HG03342 (cell line): ENCODE measurements at regions not wholly inside any gene's neighbourhood (a gene's known extent, or its start where the extent isn't known, plus 50 kb on each side); places are given as distances from the start of the nearest gene placed in this dataset.
"Not testable (repeated sequence)": the region's sequence is repeated elsewhere in the genome, so short reads cannot be mapped to it uniquely, and the experiment has no call there.

ENCODE experiments used
- ATAC-seq: cut with Tn5 transposase; IDR thresholded peaks from one replicate; pipeline ENCODE4 v1.9.1; 2021; ENCODE audit warnings: mild to moderate bottlenecking, moderate library complexity; ENCODE audit not compliant: unreplicated experiment

DNA sequence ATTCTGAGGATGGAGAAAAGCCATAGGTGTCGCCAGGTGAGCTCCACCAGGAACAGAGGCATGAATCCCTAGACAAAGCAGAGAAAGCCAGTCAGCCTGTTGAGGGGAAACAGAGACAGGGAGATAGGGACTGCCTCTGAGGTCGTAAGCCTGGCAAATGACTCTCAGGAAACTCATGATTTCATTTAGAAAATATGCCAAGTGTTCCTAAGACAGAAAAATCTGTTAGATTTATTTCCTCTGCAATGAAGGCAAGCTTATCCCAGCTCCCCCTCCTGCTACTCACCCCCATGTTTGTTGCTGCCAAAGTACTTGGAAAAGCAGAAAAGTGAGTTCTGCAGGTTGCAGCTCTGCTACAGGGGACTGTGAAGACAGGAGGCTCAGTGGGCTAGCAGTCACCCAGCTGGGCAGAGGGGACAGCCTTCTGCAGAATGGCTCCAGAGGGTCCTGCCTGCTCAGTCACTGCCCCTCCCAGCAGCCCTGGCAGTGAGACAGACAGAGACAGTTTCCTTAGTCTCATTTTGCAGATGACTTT, 184.3 kb downstream of the ADRA2A start:
- no peak for ATAC-seq

DNA sequence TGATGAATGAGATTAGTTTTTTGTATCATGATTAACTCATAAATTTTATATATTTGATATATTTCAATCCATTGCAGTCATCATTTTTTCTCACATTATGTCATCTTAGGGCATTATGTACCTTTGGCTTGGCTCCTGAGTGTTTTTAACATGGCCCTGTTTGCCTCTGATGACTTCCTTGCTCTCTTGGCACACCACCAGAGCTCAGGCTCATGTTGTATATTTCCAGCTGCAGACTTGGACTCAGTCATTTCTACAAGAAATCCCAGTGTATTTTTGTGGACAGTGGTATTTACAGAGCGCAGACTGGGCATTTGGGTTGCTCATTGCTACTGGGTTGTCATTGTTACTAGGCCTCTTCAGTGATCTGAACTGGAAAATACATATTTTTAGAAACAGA, 188.5 kb downstream of the ADRA2A start:
- no peak for ATAC-seq

DNA sequence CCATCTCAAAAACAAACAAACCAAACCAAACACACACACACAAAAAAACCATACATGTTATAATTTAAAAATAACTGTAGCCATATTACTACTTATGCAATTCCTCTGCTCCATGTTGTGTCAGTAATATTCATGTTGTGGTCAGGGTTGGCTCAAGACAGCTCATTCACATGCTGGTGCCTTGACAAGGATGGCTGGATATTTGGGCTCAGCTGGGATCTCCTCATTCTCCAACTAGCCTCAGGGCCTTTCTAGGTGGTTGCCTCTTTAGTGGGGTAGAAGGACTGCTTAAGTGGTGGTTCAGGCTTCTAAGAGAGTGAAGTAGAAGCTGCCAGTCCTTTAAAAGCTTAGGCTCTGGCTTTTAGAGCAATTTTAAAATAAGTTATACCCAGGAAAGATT, 189.3 kb downstream of the ADRA2A start:
- no peak for ATAC-seq

DNA sequence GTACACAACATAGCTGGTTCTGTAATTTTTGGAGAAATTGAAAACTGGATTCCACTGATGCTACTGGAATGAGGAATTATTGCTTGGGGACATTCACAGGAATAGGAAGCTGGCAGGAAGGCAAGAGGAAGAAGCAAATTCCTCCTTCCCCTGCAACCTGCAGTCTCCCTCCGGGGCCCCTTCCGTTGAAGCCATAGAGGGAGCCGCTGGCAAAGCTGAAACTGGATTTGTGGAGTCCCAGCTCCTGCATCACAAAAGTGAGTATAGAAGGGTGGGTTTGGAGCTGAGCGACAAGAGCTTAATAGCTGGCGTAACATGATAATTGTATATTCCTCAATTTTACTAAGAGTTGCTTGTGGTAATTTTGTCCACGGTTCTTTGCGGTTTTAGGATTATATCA, 190.8 kb downstream of the ADRA2A start:
- no peak for ATAC-seq

DNA sequence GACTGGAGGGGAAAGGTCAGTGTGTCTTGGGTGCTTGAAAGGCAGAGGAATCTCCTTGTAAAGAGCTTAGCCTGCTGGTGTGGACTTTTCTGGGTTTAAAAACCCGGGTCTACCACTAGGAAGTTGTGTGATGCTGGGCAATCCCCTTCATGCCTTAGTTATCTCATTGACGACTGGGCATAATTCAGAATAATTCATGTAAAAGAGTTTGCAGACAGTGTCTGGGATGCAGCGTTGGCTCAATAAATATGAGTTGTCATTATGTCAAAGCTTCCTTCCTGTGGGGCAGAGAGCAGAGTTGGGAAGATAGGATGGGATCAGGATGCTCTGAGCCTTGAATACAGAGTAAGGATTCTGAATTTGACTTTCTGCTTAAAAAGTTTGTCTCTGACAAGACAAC, 196.4 kb downstream of the ADRA2A start:
- ATAC-seq = no peak

DNA sequence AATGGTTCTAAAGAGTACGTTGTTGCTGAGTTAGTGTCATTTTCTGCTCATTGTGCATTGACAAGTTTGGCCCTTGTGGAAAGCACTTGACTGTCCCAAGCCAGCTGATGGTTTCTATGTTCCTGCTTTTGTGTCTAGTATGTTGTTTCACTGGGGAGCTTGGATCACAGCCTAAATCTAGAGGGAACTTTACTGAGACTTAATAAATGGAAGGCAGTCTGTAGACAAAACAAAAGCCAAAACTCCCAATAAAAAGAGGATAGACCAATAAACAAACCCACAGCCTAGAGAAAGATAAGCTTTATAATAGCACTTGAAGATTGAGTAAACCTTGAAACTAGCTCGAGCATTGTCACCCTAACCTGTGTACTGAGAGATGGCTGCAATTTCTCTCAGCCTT, 196.8 kb downstream of the ADRA2A start:
- ATAC-seq = no peak

DNA sequence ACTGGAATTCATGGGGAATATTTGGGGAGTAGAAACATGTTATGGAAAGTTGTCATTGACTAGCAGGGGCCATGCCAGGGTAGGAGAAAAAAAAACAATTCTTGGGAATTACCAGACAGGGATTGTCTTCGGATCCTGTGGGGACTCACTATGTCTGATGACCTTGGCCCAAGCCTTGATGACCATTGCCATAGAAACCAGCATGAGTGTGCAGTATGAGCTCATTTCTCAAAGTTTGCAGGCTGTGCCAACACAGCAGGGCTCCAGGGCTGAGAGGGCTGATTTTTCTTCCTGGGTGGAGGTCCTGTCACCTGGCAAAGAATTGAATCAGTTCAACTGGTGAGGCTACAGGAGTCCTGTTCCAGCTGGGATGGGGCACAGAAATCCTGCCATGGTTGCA, 198.3 kb downstream of the ADRA2A start:
- no peak for ATAC-seq

DNA sequence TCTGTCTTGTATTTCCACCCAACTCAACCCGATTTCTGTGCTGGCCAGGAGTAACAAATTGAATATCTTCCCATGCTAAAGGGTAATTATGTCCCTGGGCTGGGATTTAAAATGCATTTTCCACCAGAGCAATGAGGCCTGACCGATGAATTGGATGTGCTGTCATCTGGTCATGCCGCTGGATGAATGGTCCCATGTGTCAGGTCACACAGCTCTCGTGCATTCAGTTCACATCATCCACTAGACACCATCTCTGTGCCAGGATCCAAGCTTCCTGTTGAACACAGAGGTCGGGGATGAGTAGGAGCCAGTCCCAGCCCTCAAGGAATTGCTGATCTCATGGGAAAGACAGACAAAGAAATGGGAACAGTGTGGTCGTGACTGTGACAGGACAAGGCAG, 200.8 kb downstream of the ADRA2A start:
- ATAC-seq = no peak

DNA sequence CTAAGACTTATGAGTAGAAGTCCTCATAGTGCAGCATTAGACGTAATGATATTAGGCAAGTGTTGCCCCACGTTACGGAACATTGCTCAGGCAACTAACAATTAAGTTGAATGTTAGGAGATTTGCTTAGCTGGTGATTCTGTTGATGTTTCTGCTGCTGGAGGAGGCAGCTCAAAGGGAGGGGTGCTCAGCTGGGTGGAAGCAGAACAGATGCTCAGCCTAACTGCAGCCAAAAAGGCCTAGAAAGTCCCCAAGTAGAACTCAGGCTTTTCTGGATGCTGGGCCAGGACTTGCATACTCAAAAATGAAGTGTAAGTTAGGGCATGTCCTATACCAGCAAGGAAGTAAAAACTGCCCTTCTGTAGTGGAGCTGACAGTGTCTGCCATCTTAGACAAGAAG, 201.4 kb downstream of the ADRA2A start:
- ATAC-seq = no peak

DNA sequence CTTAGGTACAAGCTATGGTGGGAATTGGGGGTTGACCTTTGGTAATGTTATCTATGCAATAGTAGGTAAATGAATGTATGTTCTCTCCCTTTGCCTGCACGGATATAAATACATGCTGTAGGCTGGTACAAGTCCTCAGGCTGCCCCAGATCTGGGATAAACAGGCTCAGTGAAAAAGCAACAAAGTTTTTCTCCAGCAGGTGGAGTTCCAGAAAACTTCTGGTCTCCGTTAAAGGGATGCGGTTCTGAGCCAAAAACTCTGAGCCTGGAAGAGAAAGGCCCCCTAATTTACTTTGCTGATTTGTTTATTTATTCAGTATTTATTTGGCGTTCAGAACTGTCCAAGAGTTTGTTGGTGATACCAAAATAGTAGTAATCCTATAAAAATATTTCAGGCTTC, 204.7 kb downstream of the ADRA2A start:
- ATAC-seq = no peak

DNA sequence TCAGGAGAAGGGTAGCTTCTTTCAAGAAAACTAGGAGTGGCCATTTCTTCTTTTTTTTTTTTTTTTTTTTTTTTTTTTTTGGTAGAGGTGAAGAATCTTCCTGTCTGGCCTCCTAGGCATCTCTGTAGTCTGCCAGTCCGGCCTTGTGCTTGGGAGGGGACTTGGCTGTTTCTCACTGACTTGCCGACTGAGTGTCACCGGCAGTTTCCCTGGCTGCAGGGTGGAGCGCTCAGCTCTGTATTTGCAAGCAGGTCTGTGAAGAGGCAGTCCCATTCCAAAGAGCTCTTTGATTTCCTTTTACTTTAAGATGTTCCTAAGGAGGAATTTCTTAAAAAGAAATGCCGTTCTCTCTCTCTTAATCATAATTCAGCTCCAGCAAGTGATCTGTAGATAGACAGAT, 212.6 kb downstream of the ADRA2A start:
- no peak for ATAC-seq

DNA sequence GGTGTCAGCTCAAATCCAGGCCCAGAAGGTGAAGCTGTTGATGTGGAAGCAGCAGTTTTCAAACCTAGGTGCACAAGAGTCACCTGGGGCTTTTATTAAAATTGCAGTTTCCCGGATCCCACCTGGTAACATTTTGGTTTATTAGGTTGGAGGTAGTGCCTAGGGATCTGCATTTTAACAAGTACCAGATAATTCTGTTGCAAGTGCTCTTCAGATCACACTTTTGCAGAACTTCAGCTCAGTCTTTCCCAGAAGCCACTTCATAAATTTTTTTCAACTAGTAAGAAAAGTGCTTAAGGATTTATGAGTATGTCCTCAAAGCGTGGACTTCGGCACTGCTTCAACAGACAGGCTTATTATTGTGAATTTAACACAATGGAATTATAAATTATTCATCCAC, 213.8 kb downstream of the ADRA2A start:
- no peak for ATAC-seq

DNA sequence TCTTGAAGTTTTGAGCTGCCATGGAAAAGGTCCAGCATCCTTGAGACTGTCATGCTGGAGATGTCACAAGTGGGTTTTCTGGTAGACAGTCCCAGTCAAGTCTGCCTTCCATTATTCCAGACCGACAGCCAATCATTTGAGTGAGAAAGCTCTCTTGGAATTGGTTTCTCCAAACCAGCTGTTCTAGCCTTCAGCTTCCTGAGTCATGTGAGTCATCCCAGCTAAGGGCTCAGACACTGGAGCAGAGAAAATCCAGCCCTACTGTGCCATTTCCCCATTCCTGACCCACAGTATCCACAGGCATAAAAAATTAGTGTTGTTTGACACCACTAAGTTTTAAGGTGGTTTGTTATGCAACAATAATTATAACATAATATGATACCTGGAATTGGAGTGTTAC, 219.0 kb downstream of the ADRA2A start:
- no peak for ATAC-seq

DNA sequence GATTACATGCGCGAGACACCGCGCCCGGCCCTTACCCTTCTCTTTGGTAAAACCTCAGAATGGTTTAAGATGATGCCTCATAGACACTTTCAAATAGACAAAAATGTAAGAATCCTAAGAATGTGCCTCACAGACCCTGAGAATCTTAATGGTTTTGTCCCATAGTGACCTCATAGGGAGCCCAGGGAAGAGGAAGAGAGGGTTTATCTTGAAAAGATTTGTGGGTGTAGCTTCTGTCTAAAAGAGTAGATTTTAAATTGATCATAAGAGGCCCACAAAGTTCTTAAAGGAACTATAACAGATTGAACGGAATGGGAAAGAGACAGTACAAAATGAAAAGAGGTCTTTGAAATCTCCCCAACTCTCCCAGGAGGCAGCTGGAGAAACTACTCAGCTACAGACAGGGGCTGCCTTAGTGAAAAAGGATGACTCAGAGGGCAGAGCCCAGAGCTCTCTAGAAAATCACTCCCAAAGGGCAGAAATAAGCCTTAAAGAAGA, 220.6 kb downstream of the ADRA2A start:
- no peak for ATAC-seq

DNA sequence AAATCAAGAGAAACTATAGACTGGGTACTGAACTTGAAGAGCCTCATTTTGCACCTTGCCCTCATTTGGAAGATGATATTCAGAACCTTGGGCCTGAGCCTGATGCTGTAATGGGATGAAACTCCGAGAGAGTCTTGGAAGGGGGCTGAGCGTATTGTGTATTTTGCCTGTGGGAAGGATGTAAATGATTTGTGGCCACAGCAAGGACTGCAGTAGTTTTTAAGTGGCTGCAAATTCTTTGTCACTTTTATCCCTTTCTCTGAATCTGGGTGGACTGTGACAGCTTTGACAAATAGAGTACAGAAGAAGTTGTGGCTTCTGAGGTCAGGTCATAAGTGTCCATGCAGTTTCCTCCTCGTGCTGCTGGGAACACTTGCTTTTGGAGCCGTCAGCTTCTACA, 221.2 kb downstream of the ADRA2A start:
- ATAC-seq = no peak

DNA sequence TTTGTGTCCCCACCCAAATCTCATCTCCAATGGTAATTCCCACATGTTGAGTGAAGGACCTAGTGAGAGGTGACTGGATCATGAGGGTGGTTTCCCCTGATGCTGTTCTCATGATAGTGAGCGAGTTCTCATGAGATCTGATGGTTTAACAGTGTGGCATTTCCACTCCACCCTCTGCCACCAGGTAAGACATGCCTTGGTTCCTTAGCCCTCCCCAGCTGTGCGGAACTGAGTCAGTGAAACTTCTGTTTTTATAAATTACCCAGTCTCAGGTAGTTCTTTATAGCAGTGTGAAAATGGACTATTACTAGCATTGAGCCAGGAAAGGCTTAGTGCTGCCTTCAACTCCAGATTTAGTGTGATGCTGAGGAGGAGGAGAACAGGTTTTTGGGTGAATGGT, 222.2 kb downstream of the ADRA2A start:
- no peak for ATAC-seq

DNA sequence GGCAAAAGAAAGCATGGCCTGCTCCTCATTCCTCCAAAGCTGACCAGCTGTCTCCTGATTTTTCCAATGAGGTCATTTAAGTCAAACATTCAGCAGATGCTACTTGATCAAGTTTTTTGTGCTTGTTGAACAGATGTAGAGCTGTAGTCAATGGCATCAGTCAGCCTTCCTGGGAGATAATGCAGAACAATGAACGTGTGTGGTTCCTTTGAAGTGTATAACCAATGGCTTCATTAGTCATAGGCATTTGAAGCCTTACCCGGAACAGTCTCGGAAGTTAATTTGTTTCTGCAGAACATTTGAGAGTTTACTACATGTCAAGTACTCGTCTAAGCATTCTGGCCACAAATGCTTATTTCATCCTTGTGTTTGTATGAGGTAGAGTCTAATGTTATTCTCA, 227.1 kb downstream of the ADRA2A start:
- no peak for ATAC-seq

DNA sequence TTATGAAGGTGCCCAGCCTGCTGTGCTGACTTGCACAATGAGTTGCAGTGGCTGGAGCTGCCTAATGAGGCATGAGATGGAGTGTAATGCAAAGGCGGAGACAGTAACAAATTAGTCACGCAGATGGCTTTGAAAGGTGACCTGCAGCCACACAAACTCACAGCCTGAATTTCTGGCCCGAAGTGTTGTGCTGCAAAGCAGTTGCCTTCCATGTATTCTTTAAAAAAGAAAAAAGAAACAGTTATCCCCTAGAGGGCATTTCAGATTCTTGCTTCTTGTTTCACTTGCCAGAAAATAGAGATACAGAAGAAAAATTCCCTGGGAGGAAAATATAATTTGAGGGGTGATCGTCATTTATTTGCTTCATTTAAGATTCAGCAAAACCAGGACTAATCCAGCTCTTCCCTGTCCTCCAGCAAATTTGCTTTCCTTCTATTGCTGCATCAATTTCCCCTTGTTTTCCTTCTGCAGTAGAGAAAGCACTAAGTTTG, 239.9 kb downstream of the ADRA2A start:
- no peak for ATAC-seq

DNA sequence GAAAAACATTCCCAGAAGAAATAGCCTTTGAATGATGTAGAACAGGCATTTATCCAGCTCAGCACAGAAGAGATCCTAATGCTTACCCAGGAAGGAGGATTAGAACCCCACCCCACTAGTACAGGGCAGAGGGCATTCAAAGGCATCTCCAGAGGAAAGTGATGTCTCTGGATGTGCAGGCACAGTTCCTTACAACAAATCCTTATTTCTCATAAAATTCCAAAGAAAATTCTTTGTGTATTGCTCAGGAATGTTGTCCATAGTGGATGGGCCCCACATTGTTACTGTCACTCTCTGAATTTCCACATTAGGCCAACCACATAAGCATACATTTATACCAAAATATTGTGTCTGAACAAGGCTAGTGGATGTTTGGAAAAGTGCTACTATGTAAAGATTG, 243.0 kb downstream of the ADRA2A start:
- ATAC-seq = no peak

DNA sequence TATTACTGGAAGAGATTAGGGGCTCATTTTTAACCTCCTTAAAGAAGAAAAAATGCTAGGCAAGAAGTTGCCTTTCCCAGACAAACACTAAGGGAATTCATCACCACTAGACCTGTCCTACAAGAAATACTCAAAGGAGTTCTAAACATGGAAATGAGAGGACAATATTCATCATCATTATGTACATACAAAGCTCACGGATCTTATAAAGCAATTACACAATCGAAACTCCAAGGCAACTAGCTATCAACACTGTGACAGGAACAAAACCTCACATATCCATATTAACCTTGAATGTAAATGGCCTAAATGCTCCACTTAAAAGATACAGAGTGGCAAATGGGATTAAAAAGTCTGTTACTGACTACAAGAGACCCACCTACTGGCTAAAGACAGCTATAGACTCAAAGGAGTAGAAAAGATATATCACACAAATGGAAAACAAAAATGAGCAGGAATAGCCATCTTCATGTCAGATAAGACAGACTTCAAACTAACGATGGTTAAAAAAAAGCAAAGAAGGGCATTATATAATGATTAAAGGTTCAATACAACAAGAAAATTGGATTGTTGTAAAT, 246.6 kb downstream of the ADRA2A start:
- ATAC-seq = no peak

DNA sequence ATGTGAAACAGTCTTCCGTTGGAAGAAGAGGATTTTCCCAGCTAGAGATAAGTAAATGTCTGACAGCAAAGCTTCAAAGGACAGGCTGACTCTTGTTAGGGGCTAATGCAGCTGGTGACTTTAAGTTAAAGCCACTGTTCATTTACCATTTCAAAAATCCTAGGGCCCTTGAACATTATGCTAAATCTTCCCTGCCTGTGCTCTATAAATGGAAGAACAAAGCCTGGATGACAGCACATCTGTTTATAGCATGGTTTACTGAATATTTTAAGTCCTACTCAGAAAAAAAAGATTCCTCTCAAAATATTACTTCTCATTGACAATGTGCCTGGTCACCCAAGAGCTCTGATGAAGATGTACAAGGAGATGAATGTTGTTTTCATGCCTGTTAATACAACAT, 255.3 kb downstream of the ADRA2A start:
- ATAC-seq = not testable (repeated sequence)

DNA sequence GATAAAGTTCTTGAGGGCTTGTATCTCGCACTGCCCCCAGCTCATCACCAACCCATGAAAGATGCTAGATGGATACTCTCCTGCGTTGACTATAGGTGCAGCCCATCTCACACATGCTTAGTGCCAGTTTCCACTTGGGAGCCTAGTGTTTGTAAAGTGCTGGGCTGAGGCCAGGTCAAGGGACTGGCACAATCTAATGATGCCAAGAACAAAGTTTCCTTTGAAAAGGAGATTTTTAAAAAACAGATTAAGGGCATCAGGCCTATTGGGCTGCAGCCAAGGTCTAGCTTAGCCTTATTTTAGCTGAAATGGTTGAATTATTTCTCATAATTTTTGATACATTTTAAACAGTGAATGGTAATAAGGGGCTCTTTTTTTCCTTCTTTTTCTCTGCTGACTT, 259.0 kb downstream of the ADRA2A start:
- no peak for ATAC-seq

DNA sequence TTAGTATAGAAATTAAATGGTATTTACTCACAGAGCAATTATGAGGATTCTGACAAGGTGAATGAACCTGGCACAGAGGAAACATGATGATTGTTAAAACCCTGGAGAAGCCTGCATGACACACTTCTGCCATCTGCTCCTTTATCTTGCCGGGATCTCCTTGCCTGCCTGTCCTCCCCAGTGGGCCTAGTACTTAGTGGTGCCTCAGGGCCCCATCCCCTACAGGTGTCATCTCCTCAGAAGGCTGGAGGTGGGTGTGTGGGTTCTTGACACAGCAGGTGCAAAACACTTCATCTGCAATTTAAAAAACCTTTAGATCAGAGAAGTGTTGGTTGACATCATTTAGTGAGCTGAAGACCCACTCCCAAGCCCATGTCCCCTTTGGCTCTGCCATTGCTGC, 261.2 kb downstream of the ADRA2A start:
- ATAC-seq = no peak
